AG04450 (cell line): ENCODE measurements at regions not wholly inside any gene's neighbourhood (a gene's known extent, or its start where the extent isn't known, plus 50 kb on each side); places are given as distances from the start of the nearest gene placed in this dataset.

Source experiments
- CTCF ChIA-PET: fragments of 300-600, 350-600 bp; formaldehyde crosslinking; extraction: SDS; loops from one replicate; lab custom pipeline; 2022; ENCODE audit warnings: antibody characterized with exemption, inconsistent platforms; lab: Charles Lee
- POLR2A ChIA-PET: fragments of 350-600 bp; formaldehyde crosslinking; extraction: SDS; loops from one replicate; lab custom pipeline; 2021; ENCODE audit warnings: antibody characterized with exemption, inconsistent platforms; lab: Yijun Ruan, JAX
- DNase-seq: peaks from one replicate; pipeline ENCODE4 v3.0.0-alpha.2; 2011; ENCODE audit warnings: low read depth, low spot score
- H3K27ac ChIP-seq: one replicate; pipeline ENCODE4 v1.5.1; 2012; ENCODE audit warnings: low read depth, low read length, control low read depth
- H3K27me3 ChIP-seq: one replicate; pipeline ENCODE4 v1.6.0; 2012; ENCODE audit warnings: low read length; ENCODE audit not compliant: control insufficient read depth, insufficient read depth
- H3K4me3 ChIP-seq: 2 replicates; pipeline ENCODE4 v1.5.1; 2011; ENCODE audit warnings: mild to moderate bottlenecking, low read depth, low read length, control low read depth
- H3K9me3 ChIP-seq: 2 replicates; pipeline ENCODE4 v1.5.1; 2012; ENCODE audit warnings: low read length; ENCODE audit not compliant: control insufficient read depth, insufficient read depth
- CTCF ChIP-seq: IDR thresholded peaks from 2 replicates; pipeline ENCODE4 v1.5.1; 2011; ENCODE audit warnings: low read depth, low read length, control low read depth, inconsistent platforms

GRCh38 chr3:72554689-72555088 lies 293.6 kb downstream of the SHQ1 start:
- ChIA-PET CTCF (no interaction called here), POLR2A (no interaction called here)
- DNase-seq, result no peak
- no peak overlapping the region for H3K27ac ChIP-seq
- TF ChIP-seq CTCF, result no peak
- H3K4me3 ChIP-seq, result no peak overlapping the region
- H3K9me3 ChIP-seq, result no peaks in the 10 kb centered on the region
- H3K27me3 ChIP-seq, result peaks cover 6% of the 10 kb centered on the region

- CTCF ChIA-PET, result no interaction called here
- POLR2A ChIA-PET, result no interaction called here
Observed at GRCh38 chr3:72553298-72553697, 294.9 kb downstream of the SHQ1 start.

GRCh38 chr3:72550582-72551262 lies 297.5 kb downstream of the SHQ1 start:
- TF ChIP-seq CTCF, result no peak

More at GRCh38 chr3:72553298-72553697, 294.9 kb downstream of the SHQ1 start:
- no peak for DNase-seq
- H3K27me3 ChIP-seq, result peaks cover 8% of the 10 kb centered on the region
- no peak overlapping the region for H3K4me3 ChIP-seq
- H3K27ac ChIP-seq, result no peak overlapping the region
- H3K9me3 ChIP-seq, result no peaks in the 10 kb centered on the region
- no peak for TF ChIP-seq CTCF

GRCh38 chr3:72549761-72550581 lies 298.3 kb downstream of the SHQ1 start:
- TF ChIP-seq CTCF, result no peak
- no peak for DNase-seq
- Histone ChIP-seq H3K9me3 (no peaks in the 10 kb centered on the region), H3K27me3 (peaks cover 14% of the 10 kb centered on the region), H3K4me3 (peak overlapping the region; percentile 27; the same call in 1 of the 2 replicates), H3K27ac (no peak overlapping the region)
- ChIA-PET POLR2A (no interaction called here), CTCF (no interaction called here)

More at GRCh38 chr3:72550582-72551262, 297.5 kb downstream of the SHQ1 start:
- Histone ChIP-seq H3K9me3 (no peaks in the 10 kb centered on the region), H3K4me3 (no peak overlapping the region), H3K27ac (no peak overlapping the region), H3K27me3 (peaks cover 16% of the 10 kb centered on the region)
- ChIA-PET POLR2A (no interaction called here), CTCF (interaction anchor here (0.6 kb wide), 2 partner anchors 40 to 623 kb away, joined by 3 to 13 read pairs; no protein-coding TSS in a partner anchor)
- DNase-seq, result no peak

GRCh38 chr3:72548981-72549380 lies 299.3 kb downstream of the SHQ1 start:
- Histone ChIP-seq H3K4me3 (no peak overlapping the region), H3K9me3 (no peaks in the 10 kb centered on the region), H3K27me3 (peaks cover 14% of the 10 kb centered on the region), H3K27ac (no peak overlapping the region)
- no peak for TF ChIP-seq CTCF
- ChIA-PET CTCF (no interaction called here), POLR2A (no interaction called here)
- DNase-seq, result no peak
